Epithelial cell of esophagus (primary cell): ENCODE measurements at regions not wholly inside any gene's neighbourhood (a gene's known extent, or its start where the extent isn't known, plus 50 kb on each side); places are given as distances from the start of the nearest gene placed in this dataset.

Experiments used
- DNase-seq: peaks from one replicate; pipeline ENCODE4 v3.0.0; 2010; ENCODE audit warnings: low read depth
- H3K4me3 ChIP-seq: 2 replicates; pipeline ENCODE4 v1.5.1; 2011; ENCODE audit warnings: mild to moderate bottlenecking, low read length, control low read depth
- TF ChIP-seq, protein P1 (sequence below): IDR thresholded peaks from 2 replicates; pipeline ENCODE4 v1.5.1; 2011; ENCODE audit warnings: low read depth, mild to moderate bottlenecking, low read length, control low read depth, inconsistent platforms; ENCODE audit not compliant: insufficient read depth; ENCODE audit errors: missing control alignments

DNA sequence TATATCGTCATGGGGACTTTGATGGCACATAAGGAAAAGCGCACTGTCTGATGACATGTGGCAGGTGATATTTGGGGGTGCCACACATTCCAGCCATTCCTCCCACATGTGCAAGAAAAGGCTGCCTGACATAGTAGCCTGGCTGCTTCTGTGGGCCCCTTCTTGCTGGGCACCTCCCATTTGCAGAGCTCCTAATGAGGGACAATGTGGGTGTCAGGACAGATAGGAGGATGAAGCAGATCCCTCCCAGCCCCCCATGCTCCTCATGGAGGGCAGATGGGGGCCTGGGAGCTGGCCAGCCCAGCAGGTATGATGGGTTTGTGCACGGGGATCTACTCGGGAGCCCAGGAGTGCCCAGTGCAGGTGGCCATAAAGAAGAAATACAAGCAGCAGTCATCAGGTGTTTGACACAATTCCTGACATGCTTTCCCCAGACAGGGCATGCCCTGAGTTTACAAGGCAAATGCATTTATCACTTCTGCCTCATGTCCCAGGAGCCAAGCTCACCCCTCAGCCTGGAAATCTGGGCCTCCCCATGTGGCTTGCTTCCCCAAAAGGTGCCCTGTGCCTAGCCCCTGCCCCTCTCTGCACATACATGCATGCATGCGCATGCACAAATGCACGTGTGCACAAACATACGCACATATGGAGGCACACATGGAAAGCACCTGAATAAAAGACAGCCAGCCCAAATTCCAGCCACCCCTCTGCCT is 260.6 kb upstream of the RPL38 start:
- DNase-seq, result no peak
- no peak overlapping the region for H3K4me3 ChIP-seq
- TF ChIP-seq, protein P1, sequence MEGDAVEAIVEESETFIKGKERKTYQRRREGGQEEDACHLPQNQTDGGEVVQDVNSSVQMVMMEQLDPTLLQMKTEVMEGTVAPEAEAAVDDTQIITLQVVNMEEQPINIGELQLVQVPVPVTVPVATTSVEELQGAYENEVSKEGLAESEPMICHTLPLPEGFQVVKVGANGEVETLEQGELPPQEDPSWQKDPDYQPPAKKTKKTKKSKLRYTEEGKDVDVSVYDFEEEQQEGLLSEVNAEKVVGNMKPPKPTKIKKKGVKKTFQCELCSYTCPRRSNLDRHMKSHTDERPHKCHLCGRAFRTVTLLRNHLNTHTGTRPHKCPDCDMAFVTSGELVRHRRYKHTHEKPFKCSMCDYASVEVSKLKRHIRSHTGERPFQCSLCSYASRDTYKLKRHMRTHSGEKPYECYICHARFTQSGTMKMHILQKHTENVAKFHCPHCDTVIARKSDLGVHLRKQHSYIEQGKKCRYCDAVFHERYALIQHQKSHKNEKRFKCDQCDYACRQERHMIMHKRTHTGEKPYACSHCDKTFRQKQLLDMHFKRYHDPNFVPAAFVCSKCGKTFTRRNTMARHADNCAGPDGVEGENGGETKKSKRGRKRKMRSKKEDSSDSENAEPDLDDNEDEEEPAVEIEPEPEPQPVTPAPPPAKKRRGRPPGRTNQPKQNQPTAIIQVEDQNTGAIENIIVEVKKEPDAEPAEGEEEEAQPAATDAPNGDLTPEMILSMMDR, result no peak

DNA sequence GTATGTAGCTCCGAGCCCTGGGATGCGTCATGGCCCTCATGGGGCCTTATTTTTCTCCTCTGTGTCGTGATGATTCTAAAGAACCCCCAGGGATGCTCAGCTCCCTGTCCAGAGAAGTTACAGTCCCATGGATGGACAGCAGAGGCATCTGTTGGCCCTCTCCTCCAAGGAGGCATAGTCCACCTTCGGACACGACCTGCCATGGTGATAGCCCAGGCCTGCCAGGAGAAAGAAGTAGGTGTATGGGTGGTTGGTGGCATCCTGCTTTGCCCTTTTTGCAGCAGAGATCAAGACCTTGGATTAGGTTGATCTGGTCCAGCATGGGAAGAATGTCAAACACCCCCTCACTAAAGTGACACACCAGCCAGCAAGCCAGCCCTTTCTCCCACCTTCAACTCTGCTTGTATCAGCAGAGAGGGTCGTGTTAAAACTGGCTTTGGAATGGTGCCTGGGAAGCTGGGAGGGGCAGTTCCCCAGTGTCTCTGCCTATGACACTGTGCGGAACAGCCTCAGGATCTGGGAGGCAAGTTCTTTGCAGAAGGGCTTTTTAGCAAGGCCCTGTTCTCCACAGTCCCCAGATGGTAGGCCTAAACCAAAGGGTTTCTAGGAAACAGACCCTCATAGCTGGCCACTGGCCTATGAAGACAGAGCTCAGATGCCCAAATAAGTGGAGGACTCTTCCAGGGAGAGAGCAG is 259.9 kb upstream of the RPL38 start:
- TF ChIP-seq, protein P1, result no peak
- no peak for DNase-seq

DNA sequence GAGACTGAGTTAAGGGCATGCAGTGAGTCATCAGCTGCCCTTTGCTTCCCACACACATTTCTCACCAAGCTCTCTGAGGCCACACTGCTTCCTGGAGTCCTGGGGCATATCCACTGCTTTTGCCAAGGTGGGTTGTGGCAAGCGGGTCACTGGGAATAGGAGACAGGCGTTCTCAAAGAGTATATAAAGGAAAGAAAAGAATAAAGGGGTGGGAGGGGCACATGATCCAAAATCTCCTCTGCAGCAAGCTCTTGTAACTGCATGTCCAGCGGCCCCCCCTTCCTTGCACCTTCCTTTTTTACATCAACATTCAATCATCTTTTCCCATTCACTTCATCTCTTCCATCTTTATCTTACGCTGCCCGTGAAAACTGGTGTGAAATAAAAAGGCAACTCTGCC is 259.1 kb upstream of the RPL38 start:
- TF ChIP-seq, protein P1, result no peak
- H3K4me3 ChIP-seq, result no peak overlapping the region
- no peak for DNase-seq

More for the DNA sequence above, 259.9 kb upstream of the RPL38 start:
- no peak overlapping the region for H3K4me3 ChIP-seq

DNA sequence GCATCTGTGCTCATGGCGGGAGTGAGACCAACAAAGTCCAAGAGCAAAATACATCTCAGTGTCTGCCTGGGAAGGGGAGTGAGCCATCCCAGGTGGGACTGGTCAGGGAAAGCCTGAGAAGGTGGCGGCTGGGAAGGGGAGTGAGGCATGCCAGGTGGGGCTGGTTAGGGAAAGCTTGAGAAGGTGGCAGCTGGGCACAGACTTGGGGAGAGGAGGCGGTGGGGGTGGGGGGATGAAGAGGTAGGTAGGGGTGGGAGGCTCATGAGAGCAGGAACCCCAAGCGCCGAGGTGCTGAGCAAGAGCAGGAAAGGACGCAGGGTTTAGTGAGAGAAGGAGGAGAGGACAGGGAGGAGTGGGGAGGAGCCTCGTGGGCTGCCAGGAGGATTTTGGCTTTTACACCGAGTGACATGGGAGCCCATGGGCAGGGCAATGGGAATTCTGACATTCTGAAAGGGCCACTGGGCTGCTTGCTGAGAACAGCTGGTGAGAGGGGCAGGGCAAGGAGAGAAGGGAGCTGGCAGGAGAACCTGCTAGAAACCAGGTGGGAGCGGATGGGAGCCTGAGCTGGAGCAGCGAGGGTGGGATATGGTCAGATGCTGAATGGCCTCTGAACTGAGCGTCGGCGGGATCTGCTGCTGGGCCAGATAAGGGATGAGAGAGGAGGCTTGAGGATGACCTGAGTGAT is 256.1 kb upstream of the RPL38 start:
- TF ChIP-seq, protein P1, result no peak
- H3K4me3 ChIP-seq, result no peak overlapping the region
- DNase-seq, result no peak

DNA sequence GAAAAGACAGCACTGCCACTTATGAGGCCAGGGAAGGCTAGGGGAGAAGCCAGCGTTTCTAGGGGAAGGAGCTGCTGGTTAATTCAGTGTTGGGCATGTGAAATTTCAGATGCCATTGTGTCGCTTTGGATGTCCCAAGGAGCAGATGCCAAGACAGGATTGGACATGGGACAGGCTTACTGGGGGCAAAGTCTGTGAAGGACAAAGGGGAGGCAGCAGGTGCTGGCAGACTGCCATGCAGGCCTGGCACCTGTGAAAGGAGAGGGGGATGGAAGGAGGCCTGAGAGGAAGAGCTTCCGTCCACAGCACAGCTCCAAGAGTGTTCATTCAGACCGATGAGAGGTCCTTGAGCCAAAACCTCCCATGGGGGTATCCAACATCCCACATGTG is 255.5 kb upstream of the RPL38 start:
- DNase-seq, result no peak
- no peak overlapping the region for H3K4me3 ChIP-seq
- TF ChIP-seq, protein P1, result no peak

DNA sequence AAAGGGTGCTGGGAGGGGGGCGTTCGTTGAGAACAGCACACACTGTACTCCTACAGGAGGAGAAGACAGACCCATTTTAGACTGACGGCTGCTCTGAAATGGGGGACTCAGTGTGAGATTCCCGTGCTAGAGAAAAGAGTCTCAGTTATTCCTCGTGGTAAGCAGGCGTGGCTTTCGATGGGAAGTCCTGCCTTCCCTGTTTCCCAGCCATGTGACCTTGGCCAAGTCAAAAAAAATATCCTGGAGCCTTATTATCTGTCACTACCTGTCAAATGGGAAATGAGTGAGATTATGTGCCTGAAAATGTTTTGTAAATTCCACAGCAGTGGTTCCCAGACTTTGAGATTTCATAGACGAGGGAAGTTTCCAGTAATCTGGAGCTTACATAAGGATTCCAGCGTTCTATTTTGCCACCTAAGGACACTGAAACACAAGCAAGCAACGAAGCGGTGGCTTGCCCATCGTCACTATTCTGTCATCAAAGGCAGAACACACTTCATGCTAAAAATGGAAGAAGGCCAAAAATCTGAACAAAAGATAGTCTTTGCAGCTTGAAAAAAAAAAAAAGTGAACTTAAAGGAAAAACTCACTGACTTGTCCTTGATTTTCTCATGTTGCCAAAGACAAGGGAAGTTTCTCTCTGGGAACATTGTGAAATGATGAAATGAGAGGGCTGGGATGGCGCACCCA is 253.4 kb upstream of the RPL38 start:
- DNase-seq, result no peak
- H3K4me3 ChIP-seq, result no peak overlapping the region
- TF ChIP-seq, protein P1, result no peak
